NCI-H748 treated with DMSO at 0.1 percent for 48 hours (cell line): ENCODE measurements at regions not wholly inside any gene's neighbourhood (a gene's known extent, or its start where the extent isn't known, plus 50 kb on each side); places are given as distances from the start of the nearest gene placed in this dataset.

ENCODE experiments used
- DNase-seq: peaks from one replicate; lab custom pipeline; 2025; lab: John Stamatoyannopoulos, UW

DNA sequence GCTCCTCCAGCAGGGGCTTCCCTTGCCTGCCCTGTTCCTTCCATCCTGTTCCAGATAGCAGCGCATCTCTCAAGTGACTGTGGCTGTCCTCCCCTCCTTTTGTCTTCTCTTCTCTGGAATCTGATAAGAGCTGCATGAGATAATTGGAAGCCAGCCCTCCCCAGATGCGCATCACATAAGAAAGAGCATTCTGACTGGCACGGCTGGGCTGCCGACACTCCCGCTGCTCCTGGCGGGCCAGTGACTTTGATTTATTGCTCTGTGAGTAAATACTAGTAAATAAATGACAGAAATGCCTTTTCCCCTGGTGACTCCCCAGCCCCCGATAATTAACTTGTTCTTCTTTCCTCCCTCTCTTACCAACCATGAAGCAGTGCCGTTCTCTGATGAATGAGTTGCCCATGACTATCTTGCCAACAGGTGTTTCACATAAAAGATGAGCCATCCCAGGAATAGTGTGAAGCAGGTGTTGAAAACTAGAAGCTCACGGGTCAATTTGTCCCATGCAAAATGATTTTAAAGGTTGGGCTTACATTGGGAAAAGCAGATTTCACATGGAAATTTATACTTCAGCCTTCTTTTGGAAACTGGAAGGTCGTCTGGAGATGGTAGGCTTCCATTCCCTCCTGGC, 212.3 kb downstream of the ERCC6L2 start:
- peak; percentile 46 for DNase-seq

DNA sequence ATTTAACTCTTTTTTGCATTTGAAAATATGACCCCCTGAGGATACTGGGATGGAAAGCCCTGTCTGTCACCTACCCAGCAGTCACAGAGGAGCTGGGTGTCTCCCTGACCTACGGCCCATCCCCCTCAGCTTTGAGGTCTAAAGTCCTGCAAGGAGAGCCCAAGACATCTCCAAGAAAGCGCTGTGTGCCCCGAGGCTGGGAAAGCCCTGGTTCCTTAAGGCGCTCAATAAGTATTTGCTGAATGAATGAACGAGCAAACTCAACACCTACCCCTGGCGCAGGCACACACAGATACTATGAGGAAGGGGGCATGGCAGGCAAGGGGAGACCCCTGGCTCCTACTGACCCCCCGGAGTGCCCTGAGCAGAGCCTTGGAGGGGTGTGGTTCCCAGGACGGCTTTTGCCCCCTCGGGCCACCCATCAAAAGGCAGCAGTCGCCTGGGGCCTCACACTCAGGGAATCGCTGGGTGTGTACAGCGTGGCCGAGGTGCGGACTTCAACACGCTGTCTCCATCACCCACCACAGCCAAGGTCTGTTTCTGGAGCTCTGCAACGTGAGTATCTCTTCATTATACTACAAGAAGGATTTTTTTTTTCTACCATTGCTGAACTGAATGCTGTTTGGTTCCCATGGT, 211.6 kb downstream of the ERCC6L2 start:
- DNase-seq, result no peak

DNA sequence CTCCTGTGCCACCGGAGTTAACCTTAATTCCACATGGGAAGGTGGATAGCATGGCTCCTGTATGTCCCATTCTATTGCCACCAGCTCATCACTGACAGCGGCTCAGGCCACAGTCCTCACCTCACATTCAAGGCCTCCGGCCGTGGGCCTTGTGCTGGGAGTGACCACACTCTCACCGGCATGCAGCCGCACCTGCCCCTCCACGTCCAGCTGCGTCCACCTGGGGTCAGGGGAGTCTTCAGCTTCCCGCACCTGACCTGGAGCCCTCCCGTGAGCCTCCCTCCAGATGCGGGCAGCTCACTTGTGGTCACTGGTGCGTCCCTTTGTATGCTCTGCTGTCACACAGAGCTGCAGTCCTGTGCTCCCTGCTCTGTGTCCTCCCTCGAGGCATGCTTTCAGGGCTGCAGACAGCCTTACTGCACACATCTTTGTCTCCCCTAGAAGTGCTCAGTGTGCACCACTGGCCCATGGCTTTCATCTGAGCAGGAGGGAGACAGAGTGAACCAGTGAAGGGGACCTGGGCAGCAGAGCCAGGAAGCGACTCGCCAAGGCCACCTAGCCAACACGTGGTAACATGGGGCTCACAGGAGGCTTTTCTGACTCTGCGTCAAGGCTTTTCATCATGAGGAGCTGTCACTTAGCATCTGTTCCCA, 210.1 kb downstream of the ERCC6L2 start:
- DNase-seq, result no peak

DNA sequence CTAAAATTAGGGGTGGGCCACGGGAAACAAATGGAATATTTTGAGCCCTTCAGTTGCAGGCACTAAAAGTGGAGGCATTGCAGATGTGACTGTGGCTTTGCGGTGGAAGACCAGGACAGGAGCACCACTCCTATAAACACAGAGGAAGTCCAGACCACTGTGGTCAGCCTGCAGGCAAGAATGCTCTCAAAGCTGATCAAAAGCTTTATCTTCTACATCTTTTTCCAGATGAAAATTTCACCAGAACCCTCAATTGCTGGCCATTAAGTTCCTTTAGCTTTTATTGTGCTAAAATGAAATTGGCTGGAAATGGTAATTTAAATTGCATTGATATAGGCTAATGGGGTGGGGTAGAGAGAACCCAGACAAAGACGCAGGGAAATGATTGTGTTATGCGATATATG, 208.8 kb downstream of the ERCC6L2 start:
- no peak for DNase-seq

DNA sequence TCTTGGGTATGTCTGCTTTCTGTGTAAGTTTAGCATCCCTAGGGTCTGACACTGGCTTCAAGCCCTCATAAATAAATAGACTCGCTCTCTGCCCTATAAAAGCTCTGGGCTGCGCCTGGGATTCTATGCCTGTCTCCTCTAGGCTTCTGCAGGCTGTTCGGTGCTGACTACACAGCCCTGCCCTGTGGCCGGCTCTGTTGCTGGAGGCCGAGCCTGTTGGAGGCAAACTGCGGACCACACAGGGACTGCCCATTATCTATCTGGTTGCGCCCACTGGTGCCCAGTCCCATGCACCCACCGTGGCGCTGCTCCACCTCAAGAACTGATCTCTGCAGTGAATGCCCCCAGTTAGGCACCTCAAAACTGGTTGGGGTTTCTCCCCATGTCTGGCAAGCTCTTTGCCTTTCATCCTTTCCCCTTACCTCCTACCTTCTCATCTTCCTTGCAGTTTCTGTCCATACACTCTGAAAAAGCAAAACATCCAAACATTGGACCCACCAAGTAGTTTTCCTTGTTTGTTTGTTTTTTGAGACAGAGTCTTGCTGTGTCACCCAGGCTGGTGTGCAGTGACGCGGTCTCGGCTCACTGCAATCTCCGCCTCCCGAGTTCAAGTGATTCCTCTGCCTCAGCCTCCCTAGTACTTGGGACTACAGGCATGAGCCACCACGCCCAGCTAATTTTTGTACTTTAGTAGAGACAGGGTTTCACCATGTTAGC, 207.2 kb downstream of the ERCC6L2 start:
- no peak for DNase-seq

DNA sequence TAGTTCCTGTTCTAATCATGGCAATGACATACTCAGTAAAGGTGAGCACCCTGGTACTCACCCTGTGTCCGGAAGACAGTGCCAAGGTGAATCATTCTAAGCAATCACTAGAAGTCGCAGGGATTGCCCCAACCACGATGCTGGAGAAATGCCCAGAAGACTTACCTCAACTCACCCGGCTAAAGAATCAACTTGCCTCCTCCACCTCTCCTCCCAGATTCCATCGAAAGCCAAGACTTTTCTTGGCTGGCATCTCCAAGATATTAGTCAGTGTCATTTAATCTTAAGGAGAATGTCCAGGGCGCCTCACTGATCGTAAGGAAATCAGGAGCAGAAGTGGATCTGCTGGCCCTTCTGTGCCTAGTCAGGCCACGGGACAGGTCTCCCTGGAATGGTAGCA, 204.9 kb downstream of the ERCC6L2 start:
- no peak for DNase-seq

DNA sequence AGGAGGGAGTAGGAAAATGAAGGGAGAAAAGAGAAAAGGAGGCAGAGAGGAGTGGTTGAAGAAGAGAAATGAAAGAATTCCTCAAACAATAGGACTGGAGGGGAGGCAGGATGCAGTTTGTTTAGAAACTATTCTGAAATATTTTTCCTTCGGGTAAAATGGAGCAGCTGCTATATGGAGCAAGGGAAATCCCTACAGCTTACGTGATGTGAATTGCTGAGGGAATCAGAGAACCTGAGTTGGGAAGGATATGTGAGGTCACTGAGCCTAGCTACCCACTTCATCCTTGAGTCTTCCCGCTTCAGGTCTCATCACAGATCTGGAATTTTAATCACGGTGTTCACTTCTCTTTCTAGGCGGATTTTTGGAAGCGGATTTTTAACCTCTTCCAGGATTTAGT, 204.3 kb downstream of the ERCC6L2 start:
- no peak for DNase-seq

DNA sequence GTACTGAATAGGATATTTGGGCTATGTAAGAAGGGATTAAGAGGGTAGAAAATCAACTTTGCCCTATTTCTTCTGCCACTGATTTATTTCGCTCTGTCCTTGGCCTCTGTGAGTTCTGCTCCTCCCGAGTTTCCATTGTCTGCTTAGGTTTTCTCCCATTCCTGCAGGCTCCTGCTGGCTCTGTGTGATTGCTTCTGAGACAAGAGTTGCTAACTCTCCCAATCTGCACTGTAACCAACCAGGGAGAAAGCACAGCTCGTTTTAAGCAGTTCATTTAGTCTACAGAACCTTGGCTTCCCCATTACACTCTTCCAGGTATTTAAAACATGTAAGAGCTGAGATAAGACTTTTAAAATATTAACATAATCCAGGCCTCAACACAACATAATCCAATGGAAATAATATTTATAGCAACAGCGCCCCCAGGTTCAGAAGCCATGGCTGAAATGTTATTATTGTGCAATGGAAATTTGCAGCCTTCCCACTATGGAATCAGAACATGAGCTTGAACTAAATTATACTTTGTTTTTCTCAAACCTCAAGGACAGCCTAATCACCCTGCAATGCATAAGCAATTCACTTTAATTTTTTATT, 203.5 kb downstream of the ERCC6L2 start:
- no peak for DNase-seq

DNA sequence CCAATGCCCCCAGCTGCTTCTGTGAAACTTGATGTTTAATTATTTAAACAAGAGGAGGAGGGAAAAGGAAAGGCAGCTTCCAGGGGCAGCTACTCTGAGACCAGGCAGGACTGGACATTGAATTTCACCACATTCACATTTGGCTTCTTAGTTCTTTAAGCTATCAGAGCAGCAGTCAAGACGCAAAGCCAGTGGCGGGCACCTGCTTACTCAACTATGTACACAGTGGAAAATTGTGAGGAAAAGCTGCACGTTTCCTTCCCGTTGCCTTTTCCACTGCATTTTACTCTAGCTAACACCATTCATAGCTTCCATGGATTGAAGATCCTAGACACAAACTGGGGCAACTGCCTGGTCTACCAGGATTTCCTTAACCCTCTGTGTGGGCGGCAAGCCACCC, 200.3 kb downstream of the ERCC6L2 start:
- DNase-seq, result no peak

DNA sequence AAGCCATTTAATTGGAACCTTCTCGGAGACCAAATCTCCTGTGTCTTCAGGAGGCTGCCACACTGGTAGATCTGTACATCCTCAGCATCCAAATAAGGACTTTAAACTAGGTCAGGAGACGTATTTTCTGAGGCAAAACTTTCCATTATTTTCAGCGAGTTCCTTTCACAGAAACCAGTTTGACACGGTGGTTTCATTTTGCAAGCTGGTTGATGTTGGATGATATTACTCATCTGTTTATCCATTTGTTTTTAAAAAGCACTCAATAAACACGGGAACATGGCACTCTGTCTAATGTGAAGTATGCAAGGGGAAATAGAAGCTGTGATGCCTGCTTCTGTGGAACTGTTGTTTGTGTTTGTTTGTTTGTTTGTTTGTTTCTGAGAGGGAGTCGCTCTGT, 199.6 kb downstream of the ERCC6L2 start:
- no peak for DNase-seq

DNA sequence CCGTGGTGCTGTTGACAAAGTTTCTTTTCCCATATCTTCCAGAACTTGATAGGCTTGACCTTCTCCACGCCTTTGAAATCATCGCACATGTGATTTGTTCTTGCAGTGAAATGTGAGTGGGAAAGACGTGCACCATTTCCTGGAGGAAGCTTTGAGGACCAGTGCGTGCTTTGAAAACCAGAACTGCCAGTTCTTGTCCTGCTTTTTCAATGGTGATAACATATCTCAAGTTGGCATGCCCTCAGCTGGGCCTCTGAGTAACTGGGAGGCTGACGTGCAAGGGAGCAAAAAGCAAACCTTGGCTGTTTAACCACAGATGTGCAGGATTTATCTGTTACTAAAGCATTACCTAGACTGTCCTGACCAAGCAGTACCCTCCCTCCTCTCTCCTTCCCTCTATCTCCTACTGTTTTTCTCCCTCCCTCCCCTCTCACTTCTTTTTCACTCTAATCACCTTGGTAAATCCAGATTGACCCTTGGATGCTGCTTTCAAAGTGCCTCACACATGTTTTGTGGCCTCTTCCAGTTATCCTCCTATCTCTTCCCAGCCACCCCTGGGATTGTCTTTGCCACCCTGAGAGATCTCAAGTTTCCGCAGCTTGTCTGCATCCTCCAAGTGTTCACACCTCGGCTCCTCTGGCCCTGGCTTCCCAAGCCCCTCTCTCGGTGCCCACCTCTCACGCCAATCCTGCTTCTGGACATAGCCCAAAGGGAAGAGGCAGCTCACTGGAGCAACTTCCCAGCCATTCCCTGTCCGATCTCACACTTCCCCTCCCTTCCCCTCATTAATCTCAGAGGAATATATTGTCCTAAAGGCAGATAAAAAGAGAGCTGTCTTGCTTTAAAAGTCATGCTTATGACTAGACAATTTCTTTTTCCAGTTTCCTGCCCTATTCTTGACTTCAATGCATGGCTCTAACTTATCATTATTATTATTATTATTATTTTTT, 198.3 kb downstream of the ERCC6L2 start:
- no peak for DNase-seq

DNA sequence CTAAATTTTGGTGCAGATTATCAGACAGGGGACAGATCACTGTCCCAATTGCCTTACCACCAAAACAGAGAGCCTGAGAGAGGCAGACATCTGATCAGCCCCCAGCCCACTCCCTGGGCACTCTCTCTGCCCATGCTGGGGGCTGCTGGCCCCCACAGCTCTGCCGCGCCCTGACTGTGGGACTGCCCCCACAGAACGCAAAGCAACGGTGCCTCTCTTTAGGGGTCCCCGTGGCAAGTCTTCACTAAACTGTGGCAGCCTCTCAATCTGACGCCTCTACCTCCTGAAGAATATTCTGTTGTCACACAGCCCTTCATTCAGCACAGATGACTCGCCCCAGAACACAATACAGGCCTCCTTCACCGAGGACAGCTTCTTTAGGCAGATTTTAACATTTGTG, 197.4 kb downstream of the ERCC6L2 start:
- DNase-seq, result no peak

DNA sequence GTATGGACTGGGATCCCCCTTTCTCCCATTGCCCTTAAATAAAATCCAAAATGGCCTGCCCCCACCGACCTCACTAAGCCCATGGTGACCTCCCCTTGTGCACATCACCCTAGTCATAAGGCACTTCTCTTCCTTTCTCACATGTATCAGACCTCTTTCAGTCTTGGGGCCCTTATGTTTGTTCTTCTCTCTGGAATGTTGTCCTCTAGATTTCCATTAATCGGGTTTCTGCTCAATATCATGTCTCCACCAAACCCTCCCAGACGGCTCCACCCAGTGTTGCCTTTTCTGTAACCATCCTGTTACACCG, 196.3 kb downstream of the ERCC6L2 start:
- DNase-seq, result no peak

DNA sequence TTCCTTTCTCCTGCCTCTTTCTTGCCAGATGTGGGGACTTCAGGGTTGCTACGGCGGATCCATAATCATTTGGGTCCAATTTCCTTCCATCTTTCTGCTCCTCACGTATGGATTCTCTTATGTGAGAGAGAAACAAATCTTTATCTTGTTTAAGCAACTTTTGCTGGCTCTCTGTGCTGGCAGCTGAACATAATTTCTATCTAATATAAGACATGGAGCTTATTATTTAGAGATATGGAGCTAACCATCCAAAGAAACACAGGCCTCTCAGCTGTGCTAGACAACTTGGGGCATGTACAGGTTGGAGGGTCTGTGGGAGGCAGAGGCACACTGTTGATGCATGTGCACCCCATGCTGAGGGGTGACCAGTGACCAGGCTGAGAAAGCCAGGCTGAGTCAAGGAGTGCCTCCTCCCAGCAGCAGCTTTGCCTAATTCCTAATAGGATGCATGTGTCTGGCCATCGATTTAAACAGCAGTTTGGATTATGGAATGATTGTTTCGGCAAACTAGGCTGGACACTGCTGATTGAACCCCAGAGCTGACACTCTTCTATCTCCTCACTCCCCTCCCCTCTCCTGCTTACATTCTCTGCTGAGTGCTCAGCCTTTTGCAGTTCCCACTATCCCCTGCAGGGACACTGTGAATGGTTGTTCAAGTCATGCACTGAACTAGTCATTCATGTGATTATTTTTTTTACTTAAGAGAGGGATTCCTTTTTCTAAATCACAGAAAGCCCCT, 195.8 kb downstream of the ERCC6L2 start:
- DNase-seq, result no peak

DNA sequence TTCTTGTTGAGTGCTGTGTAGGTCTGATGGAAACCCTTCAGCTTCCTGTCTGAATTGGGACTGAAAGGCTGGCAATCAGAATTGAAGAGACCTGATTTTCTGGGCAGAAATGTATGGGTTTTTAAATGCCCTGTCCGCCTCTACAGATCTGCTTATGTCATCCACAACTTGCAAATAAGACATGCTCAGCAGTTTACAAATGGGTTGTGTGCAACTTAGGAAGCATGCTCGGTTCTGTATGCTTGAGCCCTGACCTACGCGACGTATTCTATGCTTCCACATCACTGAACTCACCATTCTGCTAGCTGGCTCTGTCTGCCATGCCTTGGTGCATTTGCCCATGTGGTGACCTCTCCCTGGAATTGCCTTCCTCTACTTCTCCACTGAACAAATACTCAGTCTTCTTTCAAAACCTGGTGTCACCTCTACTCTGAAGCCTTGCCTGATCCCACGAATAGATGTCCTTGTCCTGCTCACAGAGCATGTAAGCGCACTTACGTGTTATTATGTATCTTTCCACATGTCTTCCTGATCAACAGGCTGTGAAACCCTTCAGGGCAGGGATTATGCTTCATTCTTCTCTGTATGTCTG, 194.2 kb downstream of the ERCC6L2 start:
- no peak for DNase-seq

DNA sequence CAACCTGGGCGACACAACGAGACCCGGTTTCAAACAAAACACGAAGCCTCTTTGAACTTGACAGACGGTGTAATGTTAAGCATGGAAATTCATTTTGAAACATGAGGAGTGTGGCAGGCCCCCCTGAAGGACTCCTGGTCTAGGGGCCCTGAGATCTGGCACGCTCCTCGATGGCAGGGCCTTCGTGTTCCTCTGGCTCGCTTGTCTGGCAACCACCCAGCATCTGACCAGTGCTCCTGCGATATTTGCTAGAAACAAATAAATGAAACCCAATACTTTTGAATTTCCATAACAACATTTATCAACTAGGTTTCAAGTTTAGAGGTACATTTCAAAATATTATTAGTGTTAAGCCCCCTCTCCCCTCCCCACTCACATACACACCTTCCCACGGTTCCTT, 193.0 kb downstream of the ERCC6L2 start:
- no peak for DNase-seq

DNA sequence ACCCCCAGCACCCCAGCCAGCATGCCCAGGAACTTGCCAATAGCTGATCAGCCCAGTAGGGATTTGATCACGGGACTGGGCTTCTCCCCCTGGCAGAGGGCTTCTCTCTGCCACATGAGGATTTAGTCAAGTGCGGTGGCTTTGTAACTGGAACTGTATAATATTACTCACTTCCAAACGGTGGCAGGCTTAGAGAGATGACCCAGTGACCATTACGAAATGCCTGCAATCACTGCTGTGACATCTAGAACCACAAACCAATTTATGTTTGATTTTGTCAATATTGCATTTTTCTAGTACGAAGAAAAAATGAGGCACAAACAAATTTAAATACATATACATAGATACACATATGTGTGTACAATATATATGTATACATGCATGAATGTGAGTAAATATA, 192.1 kb downstream of the ERCC6L2 start:
- DNase-seq, result no peak

DNA sequence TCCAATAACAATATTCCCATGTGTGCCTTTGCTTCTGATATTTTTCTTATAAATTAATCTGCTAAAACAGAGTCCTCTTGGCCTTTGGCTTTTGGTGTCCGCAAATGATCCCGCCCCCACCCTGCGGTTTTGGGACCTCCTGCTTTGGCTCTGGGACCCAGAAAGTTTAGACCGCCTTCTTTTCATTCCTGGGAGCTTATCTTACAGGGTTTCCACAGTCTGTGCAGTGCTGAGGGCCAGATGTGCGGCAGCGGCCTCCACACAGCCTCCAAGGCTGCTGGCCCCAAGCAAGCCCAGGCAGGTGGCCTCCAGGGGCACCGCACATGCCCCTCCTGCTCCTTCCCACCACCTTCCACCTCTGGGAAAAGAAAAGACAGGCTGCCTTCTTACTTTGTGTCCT, 191.5 kb downstream of the ERCC6L2 start:
- DNase-seq, result no peak

DNA sequence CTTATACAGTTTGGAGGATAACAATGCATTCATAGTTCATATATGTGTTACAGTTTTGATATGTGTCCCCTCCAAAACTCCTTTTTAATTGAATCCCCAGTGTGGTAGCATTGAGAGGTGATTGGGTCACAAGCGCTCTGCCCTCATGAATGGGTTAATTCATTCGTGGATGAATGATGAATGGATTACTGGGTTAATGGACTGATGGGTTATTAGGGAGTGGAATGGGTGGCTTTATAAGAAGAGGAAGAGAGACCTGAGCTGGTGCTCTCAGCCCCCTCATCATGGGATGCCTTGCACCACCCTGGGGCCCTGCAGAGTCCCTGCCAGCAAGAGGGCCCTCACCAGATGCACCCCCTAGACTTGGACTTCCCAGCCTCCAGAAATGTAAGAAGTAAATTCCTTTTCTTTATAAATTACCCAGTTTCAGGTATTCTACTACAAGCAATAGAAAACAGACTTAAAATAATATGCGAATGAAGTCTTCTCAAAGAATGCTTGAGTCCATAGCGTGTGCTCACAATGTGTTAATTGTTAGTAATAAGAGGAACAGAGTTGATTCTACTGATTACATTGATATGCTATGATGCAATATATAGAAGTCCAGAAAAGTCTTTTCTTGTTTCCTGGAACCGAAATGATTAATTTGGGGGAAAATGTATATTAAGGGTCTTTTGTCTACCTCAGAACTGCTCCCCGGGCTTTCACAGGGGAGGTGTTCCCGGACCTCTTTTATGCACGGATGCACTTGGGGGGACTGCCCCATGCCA, 190.2 kb downstream of the ERCC6L2 start:
- no peak for DNase-seq
